22Rv1 (cell line): ENCODE measurements at regions not wholly inside any gene's neighbourhood (a gene's known extent, or its start where the extent isn't known, plus 50 kb on each side); places are given as distances from the start of the nearest gene placed in this dataset.

Experiments
- H3K27ac ChIP-seq: fragments of 450-650 bp; 2 replicates; pipeline ENCODE4 v1.5.1; 2017
- ZFX ChIP-seq: fragments of 450-650 bp; IDR thresholded peaks from 2 replicates; pipeline ENCODE4 v1.6.1; 2017; ENCODE audit warnings: antibody characterized with exemption, borderline replicate concordance
- TF ChIP-seq, protein P1 (sequence below): fragments of 450-650 bp; IDR thresholded peaks from 2 replicates; pipeline ENCODE4 v1.5.1; 2017; ENCODE audit warnings: mild to moderate bottlenecking

DNA sequence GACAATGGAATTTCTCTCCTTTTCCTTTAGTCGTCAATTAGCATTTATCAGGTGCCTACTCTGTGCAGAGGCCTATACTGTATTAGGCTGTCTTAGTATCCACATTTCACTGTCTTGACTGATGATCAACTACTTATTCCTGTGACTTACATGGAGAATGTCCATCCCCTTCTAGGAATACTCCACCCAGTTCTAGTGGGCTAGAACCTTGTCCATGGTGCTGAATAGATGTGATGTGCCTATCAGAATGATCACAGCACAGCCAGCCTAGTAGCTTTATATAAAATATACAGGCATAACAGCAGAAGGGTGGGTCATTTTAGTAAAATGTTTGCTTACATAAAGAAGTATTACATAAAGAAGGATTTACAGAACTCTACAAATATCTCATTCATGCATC, 621.4 kb downstream of the PDCD6IP start:
- TF ChIP-seq, protein P1, sequence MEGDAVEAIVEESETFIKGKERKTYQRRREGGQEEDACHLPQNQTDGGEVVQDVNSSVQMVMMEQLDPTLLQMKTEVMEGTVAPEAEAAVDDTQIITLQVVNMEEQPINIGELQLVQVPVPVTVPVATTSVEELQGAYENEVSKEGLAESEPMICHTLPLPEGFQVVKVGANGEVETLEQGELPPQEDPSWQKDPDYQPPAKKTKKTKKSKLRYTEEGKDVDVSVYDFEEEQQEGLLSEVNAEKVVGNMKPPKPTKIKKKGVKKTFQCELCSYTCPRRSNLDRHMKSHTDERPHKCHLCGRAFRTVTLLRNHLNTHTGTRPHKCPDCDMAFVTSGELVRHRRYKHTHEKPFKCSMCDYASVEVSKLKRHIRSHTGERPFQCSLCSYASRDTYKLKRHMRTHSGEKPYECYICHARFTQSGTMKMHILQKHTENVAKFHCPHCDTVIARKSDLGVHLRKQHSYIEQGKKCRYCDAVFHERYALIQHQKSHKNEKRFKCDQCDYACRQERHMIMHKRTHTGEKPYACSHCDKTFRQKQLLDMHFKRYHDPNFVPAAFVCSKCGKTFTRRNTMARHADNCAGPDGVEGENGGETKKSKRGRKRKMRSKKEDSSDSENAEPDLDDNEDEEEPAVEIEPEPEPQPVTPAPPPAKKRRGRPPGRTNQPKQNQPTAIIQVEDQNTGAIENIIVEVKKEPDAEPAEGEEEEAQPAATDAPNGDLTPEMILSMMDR = no peak
- no peak for TF ChIP-seq ZFX
- H3K27ac ChIP-seq = no peak overlapping the region

DNA sequence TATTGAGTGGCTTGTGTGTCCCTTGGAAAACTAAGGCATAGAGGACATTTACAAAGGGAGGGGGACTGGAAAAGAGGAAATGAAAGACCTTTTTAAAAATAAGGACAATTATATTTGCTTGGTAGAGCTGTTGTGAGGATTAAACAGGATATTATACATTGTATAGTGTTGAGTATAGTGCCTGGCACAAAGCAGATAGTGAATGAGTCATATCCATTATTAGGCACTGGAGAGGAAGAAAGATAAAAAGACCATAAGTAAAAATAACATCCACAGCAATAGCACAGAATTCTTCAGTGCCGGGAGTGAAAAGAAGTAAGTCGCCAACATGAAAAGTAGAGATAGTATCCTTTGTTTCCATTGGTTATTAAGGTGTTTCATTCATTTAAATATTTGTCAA, 623.3 kb downstream of the PDCD6IP start:
- TF ChIP-seq, protein P1 = no peak
- TF ChIP-seq ZFX = no peak
- no peak overlapping the region for H3K27ac ChIP-seq

DNA sequence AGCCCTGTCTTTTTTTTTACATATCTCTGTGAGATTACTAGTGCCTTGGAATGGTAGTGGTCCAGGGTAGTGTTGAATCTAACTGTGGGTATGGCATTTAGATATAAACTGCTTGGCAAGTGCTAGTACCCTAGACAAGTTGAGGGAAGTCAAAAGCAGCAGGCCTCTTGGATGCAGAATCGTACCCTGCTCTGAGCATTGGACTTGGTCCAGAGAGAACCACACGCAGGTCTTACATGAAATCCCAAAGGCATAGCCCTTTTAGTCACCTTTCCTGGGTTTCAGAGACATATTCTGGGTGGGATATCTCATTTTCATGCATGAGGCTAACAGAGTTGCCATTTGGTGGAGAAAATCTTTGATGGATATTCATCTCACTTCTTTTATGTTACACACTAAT, 641.4 kb downstream of the PDCD6IP start:
- no peak overlapping the region for H3K27ac ChIP-seq
- no peak for TF ChIP-seq ZFX
- TF ChIP-seq, protein P1 = no peak

DNA sequence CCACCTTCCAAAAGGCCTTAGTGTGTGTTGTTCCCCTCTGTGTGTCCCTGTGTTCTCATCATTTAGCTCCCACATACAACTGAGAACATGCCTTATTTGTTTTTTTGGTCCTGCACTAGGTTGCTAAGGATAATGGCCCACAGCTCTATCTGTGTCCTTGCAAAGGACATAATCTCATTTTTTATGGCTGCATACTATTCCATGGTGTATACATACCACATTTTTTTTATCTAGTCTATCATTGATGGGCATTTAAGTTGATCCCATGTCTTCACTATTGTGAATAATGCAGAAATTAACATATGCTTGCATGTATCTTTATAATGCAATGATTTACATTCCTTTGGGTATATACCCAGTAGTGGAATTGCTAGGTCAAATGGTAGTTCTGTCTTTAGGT, 645.7 kb downstream of the PDCD6IP start:
- H3K27ac ChIP-seq = no peak overlapping the region
- TF ChIP-seq, protein P1 = no peak
- TF ChIP-seq ZFX = no peak

DNA sequence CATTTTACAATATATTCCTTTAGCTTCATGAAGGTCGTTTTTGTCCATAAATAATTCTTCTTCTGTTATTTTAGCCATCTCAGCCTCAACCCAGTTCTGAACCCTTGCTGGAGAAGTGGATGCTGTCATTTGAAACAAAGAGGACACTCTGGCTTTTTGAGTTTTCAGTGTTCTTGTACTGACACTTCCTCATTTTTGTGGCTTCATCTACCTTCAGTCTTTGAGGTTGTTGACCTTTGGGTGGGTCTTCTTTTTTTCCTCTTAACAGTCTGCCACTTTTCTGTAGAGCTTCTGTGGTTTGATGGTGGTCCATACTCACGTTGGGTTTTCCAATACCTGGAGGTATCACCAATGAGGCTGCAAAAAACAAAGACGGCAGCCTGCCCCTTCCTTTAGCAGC, 650.9 kb downstream of the PDCD6IP start:
- TF ChIP-seq ZFX = no peak
- TF ChIP-seq, protein P1 = no peak
- H3K27ac ChIP-seq = no peak overlapping the region

DNA sequence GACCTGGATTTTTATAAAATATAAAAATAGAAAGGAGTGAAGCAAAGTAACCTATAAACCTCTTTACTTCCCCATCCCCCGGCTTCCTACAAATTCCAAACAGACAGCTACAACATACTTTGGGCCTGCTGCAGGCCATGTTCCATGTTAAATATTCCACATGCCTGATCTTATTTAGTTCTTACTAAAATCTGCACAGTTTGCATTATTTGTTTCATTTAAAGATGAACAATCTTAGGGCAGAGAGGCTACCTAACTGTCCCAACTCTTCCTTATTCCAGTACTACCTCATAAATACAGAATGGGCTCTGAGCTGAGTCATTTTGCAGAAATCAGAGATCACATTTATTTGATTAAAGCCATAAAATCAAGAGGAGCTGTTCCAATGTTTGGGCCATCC, 665.0 kb downstream of the PDCD6IP start:
- no peak overlapping the region for H3K27ac ChIP-seq
- TF ChIP-seq, protein P1 = no peak
- no peak for TF ChIP-seq ZFX

DNA sequence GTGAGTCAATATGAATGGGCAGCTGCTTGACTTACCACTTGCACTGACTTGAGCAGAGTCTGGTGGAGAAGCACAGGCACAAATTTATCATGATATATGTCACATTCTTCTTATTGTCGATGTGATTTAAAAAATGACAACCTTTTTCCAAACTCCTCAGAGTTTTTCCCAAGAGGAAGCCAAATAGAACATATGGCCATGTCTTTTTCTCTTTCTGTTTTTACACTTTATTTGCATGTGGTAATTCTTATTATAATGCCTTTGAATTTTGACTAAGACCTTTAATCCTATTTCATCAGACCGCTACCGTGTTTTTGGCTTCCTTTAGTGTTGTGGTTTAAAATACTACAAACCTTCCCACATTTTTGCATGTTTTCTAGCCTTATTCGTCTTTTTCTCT, 666.2 kb downstream of the PDCD6IP start:
- TF ChIP-seq, protein P1 = no peak
- TF ChIP-seq ZFX = no peak
- no peak overlapping the region for H3K27ac ChIP-seq

DNA sequence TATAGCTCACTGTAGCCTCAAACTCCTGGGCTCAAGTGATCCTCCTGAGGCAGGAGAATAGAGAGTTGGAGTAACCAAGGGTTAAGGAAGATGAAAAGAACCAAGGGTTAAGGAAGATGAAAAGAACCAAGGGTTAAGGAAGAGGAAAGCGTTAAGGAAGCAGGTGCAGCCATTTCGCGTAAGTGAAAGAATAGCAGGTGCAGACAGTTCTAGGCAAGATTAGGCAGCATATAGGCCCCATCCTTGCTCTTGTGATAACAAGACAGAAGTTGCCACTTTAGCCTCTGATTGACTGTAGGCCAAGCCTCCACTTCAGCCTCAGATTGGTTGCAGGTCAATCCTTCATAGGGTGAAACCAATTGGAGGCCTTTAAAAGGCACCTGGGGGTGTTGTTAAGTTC, 677.4 kb downstream of the PDCD6IP start:
- TF ChIP-seq, protein P1 = no peak
- no peak for TF ChIP-seq ZFX
- no peak overlapping the region for H3K27ac ChIP-seq
